Neural cell (in vitro differentiated cells): ENCODE measurements at regions not wholly inside any gene's neighbourhood (a gene's known extent, or its start where the extent isn't known, plus 50 kb on each side); places are given as distances from the start of the nearest gene placed in this dataset.

Source experiments
- H2AFZ ChIP-seq: fragments of 200-600, 300-800 bp; sonication (generic), shearing (Covaris generic); 2 replicates; pipeline ENCODE4 v1.6.0; 2014; ENCODE audit warnings: low read depth, mild to moderate bottlenecking, antibody characterized with exemption, low read length, moderate library complexity
- H3F3A ChIP-seq: fragments of 200-600 bp; shearing (Covaris generic); 2 replicates; pipeline ENCODE4 v1.6.1; 2016; ENCODE audit warnings: mild to moderate bottlenecking, moderate library complexity, mixed read lengths, antibody characterized with exemption, low read length; ENCODE audit not compliant: insufficient read depth, poor library complexity, severe bottlenecking
- H3K27ac ChIP-seq: fragments of 200-600, 300-800 bp; sonication (generic), shearing (Covaris generic); 2 replicates; pipeline ENCODE4 v1.5.1; 2014; ENCODE audit warnings: mild to moderate bottlenecking, low read length, moderate library complexity
- H3K27me3 ChIP-seq: fragments of 300-800, 200-600 bp; sonication (generic), shearing (Covaris generic); 2 replicates; pipeline ENCODE4 v1.6.0; 2014; ENCODE audit warnings: mild to moderate bottlenecking, low read depth, low read length, moderate library complexity; ENCODE audit not compliant: insufficient read depth
- H3K36me3 ChIP-seq: fragments of 300-800, 200-600 bp; sonication (generic), shearing (Covaris generic); 2 replicates; pipeline ENCODE4 v1.5.1; 2014; ENCODE audit warnings: mild to moderate bottlenecking, antibody characterized with exemption, low read length, moderate library complexity; ENCODE audit not compliant: insufficient read depth
- H3K4me2 ChIP-seq: fragments of 300-800, 200-600 bp; sonication (generic), shearing (Covaris generic); 2 replicates; pipeline ENCODE4 v1.6.0; 2014; ENCODE audit warnings: mild to moderate bottlenecking, low read length
- H3K4me3 ChIP-seq: fragments of 300-800, 200-600 bp; sonication (generic), shearing (Covaris generic); 2 replicates; pipeline ENCODE4 v1.5.1; 2014; ENCODE audit warnings: mild to moderate bottlenecking, low read length, moderate library complexity
- H3K79me2 ChIP-seq: fragments of 200-600 bp; shearing (Covaris generic); replicated peaks from 2 replicates; pipeline ENCODE4 v1.6.0; 2014; ENCODE audit warnings: mild to moderate bottlenecking, low read length, moderate library complexity; ENCODE audit not compliant: insufficient read depth
- H3K9ac ChIP-seq: fragments of 300-800, 200-600 bp; sonication (generic), shearing (Covaris generic); 2 replicates; pipeline ENCODE4 v1.6.1; 2016; ENCODE audit warnings: mild to moderate bottlenecking, low read length, mixed read lengths
- H3K9me2 ChIP-seq: fragments of 200-600 bp; shearing (Covaris generic); 2 replicates; pipeline ENCODE4 v1.6.1; 2016; ENCODE audit warnings: mild to moderate bottlenecking, low read length, mixed read lengths; ENCODE audit not compliant: insufficient read depth
- H3K9me3 ChIP-seq: fragments of 200-600, 300-800 bp; sonication (generic), shearing (Covaris generic); 2 replicates; pipeline ENCODE4 v1.6.1; 2016; ENCODE audit warnings: mild to moderate bottlenecking, mixed run types, low read length, moderate library complexity, mixed read lengths
- H4K20me1 ChIP-seq: fragments of 200-600 bp; shearing (Covaris generic); 2 replicates; pipeline ENCODE4 v1.6.1; 2016; ENCODE audit warnings: mild to moderate bottlenecking, mixed run types; ENCODE audit not compliant: insufficient read depth
- EP300 ChIP-seq: fragments of 450-650 bp; conservative IDR thresholded peaks from 2 replicates; pipeline ENCODE4 v1.6.1; 2014; ENCODE audit warnings: antibody characterized with exemption, mild to moderate bottlenecking, moderate library complexity; ENCODE audit not compliant: poor library complexity, severe bottlenecking
- EZH2 ChIP-seq: fragments of 200-600, 300-800 bp; shearing (Covaris generic), sonication (generic); IDR thresholded peaks from 2 replicates; pipeline ENCODE4 v1.6.1; 2014; ENCODE audit warnings: antibody characterized with exemption, low read length, borderline replicate concordance, mild to moderate bottlenecking; ENCODE audit not compliant: insufficient read depth, poor library complexity, severe bottlenecking
- MXI1 ChIP-seq: fragments of 450-650 bp; conservative IDR thresholded peaks from 2 replicates; pipeline ENCODE4 v1.6.1; 2014; ENCODE audit warnings: antibody characterized with exemption, mild to moderate bottlenecking; ENCODE audit not compliant: poor library complexity, severe bottlenecking
- POLR2AphosphoS5 ChIP-seq: IDR thresholded peaks from 2 replicates; pipeline ENCODE4 v1.6.1; 2012
- RAD21 ChIP-seq: fragments of 450-650 bp; conservative IDR thresholded peaks from 2 replicates; pipeline ENCODE4 v1.6.1; 2014; ENCODE audit warnings: antibody characterized with exemption, mild to moderate bottlenecking, moderate library complexity
- SMC3 ChIP-seq: fragments of 450-650 bp; conservative IDR thresholded peaks from 2 replicates; pipeline ENCODE4 v1.6.1; 2014; ENCODE audit warnings: antibody characterized with exemption, mild to moderate bottlenecking, moderate library complexity; ENCODE audit not compliant: poor library complexity
- TAF1 ChIP-seq: IDR thresholded peaks from 2 replicates; pipeline ENCODE4 v1.6.1; 2012; ENCODE audit warnings: low read depth
- TF ChIP-seq, protein P1 (sequence below): IDR thresholded peaks from 2 replicates; pipeline ENCODE4 v1.6.1; 2012; ENCODE audit warnings: borderline replicate concordance
- TF ChIP-seq, protein P2 (sequence below): fragments of 450-650 bp; IDR thresholded peaks from 2 replicates; pipeline ENCODE4 v1.5.1; 2014; ENCODE audit warnings: antibody characterized with exemption, mild to moderate bottlenecking, moderate library complexity; ENCODE audit not compliant: poor library complexity, severe bottlenecking

DNA sequence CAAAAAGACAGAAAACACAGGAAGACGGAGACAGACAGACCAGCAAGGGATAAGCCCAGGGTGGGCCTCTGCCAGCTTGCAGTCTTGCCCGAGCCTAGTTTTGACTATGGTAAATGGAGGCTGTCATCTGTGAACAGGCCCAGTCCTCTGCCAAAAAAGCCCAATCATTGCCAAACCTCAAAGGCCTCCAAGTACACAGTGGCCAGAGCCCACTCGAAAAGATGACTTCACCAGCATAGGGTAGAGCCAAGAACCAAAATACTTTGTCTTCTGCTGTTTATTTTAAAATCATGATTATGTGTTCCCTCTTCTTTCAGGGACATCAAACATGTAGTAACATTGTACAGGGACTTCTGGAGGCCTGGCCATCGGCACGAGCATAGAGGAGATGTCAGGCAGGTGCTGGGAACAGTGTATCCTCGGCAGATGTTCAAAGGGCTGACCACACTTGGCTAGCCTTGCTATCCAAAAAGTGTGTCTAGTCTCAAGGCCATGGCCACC, 66.0 kb downstream of the TTC32 start:
- Histone ChIP-seq H3K9me2 (no peaks in the 10 kb centered on the region), H3K27me3 (no peaks in the 10 kb centered on the region), H3K36me3 (no peaks in the 10 kb centered on the region), H2AFZ (no peak overlapping the region), H3K27ac (no peak overlapping the region), H3K79me2 (no peaks in the 10 kb centered on the region), H3K9me3 (no peaks in the 10 kb centered on the region), H3K9ac (no peak overlapping the region), H4K20me1 (no peaks in the 10 kb centered on the region), H3F3A (no peaks in the 10 kb centered on the region), H3K4me2 (no peak overlapping the region), H3K4me3 (no peak overlapping the region)
- TF ChIP-seq POLR2AphosphoS5 (no peak), TAF1 (no peak), SMC3 (no peak), MXI1 (no peak), RAD21 (no peak), EZH2 (no peak), EP300 (no peak)
- TF ChIP-seq, protein P1, sequence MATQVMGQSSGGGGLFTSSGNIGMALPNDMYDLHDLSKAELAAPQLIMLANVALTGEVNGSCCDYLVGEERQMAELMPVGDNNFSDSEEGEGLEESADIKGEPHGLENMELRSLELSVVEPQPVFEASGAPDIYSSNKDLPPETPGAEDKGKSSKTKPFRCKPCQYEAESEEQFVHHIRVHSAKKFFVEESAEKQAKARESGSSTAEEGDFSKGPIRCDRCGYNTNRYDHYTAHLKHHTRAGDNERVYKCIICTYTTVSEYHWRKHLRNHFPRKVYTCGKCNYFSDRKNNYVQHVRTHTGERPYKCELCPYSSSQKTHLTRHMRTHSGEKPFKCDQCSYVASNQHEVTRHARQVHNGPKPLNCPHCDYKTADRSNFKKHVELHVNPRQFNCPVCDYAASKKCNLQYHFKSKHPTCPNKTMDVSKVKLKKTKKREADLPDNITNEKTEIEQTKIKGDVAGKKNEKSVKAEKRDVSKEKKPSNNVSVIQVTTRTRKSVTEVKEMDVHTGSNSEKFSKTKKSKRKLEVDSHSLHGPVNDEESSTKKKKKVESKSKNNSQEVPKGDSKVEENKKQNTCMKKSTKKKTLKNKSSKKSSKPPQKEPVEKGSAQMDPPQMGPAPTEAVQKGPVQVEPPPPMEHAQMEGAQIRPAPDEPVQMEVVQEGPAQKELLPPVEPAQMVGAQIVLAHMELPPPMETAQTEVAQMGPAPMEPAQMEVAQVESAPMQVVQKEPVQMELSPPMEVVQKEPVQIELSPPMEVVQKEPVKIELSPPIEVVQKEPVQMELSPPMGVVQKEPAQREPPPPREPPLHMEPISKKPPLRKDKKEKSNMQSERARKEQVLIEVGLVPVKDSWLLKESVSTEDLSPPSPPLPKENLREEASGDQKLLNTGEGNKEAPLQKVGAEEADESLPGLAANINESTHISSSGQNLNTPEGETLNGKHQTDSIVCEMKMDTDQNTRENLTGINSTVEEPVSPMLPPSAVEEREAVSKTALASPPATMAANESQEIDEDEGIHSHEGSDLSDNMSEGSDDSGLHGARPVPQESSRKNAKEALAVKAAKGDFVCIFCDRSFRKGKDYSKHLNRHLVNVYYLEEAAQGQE, result no peak
- TF ChIP-seq, protein P2, sequence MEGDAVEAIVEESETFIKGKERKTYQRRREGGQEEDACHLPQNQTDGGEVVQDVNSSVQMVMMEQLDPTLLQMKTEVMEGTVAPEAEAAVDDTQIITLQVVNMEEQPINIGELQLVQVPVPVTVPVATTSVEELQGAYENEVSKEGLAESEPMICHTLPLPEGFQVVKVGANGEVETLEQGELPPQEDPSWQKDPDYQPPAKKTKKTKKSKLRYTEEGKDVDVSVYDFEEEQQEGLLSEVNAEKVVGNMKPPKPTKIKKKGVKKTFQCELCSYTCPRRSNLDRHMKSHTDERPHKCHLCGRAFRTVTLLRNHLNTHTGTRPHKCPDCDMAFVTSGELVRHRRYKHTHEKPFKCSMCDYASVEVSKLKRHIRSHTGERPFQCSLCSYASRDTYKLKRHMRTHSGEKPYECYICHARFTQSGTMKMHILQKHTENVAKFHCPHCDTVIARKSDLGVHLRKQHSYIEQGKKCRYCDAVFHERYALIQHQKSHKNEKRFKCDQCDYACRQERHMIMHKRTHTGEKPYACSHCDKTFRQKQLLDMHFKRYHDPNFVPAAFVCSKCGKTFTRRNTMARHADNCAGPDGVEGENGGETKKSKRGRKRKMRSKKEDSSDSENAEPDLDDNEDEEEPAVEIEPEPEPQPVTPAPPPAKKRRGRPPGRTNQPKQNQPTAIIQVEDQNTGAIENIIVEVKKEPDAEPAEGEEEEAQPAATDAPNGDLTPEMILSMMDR, result no peak

DNA sequence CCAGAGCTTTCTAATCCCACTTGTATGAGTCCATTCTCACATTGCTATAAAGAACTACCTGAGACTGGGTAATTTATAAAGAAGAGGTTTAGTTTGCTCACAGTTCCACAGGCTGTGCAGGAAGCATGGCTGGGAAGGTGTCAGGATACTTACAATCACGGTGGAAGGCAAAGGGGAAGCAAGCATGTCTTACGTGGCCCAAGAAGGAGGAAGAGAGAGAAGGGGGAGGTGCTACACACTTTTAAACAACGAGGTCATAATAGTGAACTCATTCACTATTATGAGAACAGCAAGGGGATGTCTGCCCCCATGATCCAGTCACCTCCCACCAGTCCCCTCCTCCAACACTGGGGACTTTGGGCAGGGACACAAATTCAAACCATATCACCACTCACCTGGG, 67.8 kb downstream of the TTC32 start:
- TF ChIP-seq SMC3 (no peak), POLR2AphosphoS5 (no peak), EP300 (no peak), TAF1 (no peak), RAD21 (no peak), MXI1 (no peak), EZH2 (no peak)
- TF ChIP-seq, protein P1, result no peak
- Histone ChIP-seq H2AFZ (no peak overlapping the region), H3K4me2 (no peak overlapping the region), H4K20me1 (no peaks in the 10 kb centered on the region), H3K27ac (no peak overlapping the region), H3K9me3 (no peaks in the 10 kb centered on the region), H3K27me3 (no peaks in the 10 kb centered on the region), H3K9ac (no peak overlapping the region), H3K9me2 (no peaks in the 10 kb centered on the region), H3K36me3 (no peaks in the 10 kb centered on the region), H3K4me3 (no peak overlapping the region), H3K79me2 (no peaks in the 10 kb centered on the region), H3F3A (no peaks in the 10 kb centered on the region)
